ENCODE measurements at regions not wholly inside any gene's neighbourhood (a gene's known extent, or its start where the extent isn't known, plus 50 kb on each side); places are given as distances from the start of the nearest gene placed in this dataset.
"Not testable (repeated sequence)": the region's sequence is repeated elsewhere in the genome, so short reads cannot be mapped to it uniquely, and the experiment has no call there.

DNA sequence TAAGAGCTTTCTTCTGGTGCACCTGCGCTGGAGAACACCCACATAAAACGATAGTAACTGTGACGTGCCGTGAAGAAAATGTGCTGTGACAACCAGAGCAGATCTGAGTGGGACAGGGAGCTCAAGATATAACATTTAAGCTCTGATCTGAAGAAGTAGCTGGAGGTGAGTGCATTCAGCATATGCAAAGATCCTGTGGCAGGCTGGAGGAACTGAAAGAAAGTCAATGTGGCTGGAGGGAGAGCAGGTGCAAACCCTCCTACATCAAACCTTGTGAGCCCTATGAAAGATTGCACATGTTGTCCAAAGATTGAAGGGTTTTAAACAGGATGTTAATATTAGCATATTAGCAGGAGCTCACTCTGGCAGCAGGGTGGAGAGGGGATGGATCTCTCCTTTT lies 342.9 kb downstream of the NPIPA7 start:
- not testable (repeated sequence) for TF ChIP-seq EZH2 (IDR thresholded peaks at IDR 0.05; ENCODE audit: low read length, unreplicated experiment)
- TF ChIP-seq, protein P1, sequence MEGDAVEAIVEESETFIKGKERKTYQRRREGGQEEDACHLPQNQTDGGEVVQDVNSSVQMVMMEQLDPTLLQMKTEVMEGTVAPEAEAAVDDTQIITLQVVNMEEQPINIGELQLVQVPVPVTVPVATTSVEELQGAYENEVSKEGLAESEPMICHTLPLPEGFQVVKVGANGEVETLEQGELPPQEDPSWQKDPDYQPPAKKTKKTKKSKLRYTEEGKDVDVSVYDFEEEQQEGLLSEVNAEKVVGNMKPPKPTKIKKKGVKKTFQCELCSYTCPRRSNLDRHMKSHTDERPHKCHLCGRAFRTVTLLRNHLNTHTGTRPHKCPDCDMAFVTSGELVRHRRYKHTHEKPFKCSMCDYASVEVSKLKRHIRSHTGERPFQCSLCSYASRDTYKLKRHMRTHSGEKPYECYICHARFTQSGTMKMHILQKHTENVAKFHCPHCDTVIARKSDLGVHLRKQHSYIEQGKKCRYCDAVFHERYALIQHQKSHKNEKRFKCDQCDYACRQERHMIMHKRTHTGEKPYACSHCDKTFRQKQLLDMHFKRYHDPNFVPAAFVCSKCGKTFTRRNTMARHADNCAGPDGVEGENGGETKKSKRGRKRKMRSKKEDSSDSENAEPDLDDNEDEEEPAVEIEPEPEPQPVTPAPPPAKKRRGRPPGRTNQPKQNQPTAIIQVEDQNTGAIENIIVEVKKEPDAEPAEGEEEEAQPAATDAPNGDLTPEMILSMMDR (conservative IDR thresholded peaks at IDR 0.05; ENCODE audit: low read depth, low read length), result not testable (repeated sequence)
